GM13977 (cell line): ENCODE measurements at regions not wholly inside any gene's neighbourhood (a gene's known extent, or its start where the extent isn't known, plus 50 kb on each side); places are given as distances from the start of the nearest gene placed in this dataset.
A peak's percentile ranks its signal among the peaks of the same experiment; 100 is the strongest.

ENCODE experiments used
- DNase-seq: peaks from one replicate; pipeline ENCODE4 v3.0.0; 2012; ENCODE audit warnings: low spot score
- CTCF ChIP-seq: IDR thresholded peaks from 2 replicates; pipeline ENCODE4 v1.5.1; 2012; ENCODE audit warnings: mild to moderate bottlenecking, control low read depth; ENCODE audit not compliant: insufficient read depth; ENCODE audit errors: extremely low read depth, missing control alignments
- in situ Hi-C: fragments of 300-500 bp; cut with MboI; formaldehyde crosslinking; loops from one replicate; pipeline ENCODE4 v1.12.0; 2022; ENCODE audit warnings: low sequenced_read_pairs, low pct_unique_long_range_greater_than_20kb, mixed read lengths, inconsistent platforms; ENCODE audit not compliant: unreplicated experiment

GRCh38 chr7:93830141-93830925 is 60.2 kb downstream of the TFPI2 start:
- DNase-seq, result no peak
- TF ChIP-seq CTCF, result no peak
- in situ Hi-C loops, result no loop called here

- TF ChIP-seq CTCF, result no peak
- peak; percentile 8 for DNase-seq
- in situ Hi-C loops, result no loop called here
Observed at GRCh38 chr7:93828260-93828659, 62.3 kb downstream of the TFPI2 start.

- in situ Hi-C loops, result no loop called here
Observed at GRCh38 chr7:93823621-93824020, 66.9 kb downstream of the TFPI2 start.

GRCh38 chr7:93821463-93821862 is 69.1 kb downstream of the TFPI2 start:
- no peak for DNase-seq
- in situ Hi-C loops, result no loop called here
- no peak for TF ChIP-seq CTCF

More at GRCh38 chr7:93823621-93824020, 66.9 kb downstream of the TFPI2 start:
- TF ChIP-seq CTCF, result no peak
- no peak for DNase-seq

GRCh38 chr7:93819699-93820098 is 70.9 kb downstream of the TFPI2 start:
- no peak for TF ChIP-seq CTCF
- no peak for DNase-seq
- in situ Hi-C loops, result no loop called here

GRCh38 chr7:93817526-93817925 is 73.0 kb downstream of the TFPI2 start:
- DNase-seq, result no peak
- in situ Hi-C loops, result no loop called here
- no peak for TF ChIP-seq CTCF
